ENCODE measurements at regions not wholly inside any gene's neighbourhood (a gene's known extent, or its start where the extent isn't known, plus 50 kb on each side); places are given as distances from the start of the nearest gene placed in this dataset.
"Not testable (repeated sequence)": the region's sequence is repeated elsewhere in the genome, so short reads cannot be mapped to it uniquely, and the experiment has no call there.

DNA sequence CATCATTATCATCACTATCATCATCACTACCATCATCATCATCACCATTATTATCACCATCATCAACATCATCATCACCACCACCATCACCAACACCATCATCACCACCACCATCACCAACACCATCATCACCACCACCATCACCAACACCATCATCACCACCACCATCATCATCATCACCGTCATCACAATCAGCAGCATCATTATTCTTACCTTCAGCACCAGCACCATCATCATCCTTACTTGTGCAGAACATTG, 155.2 kb downstream of the ACTR3B start:
- H3K9me3 ChIP-seq (ENCODE audit: control insufficient read depth, insufficient read depth, low read depth, low read length) = peaks cover 13% of the 10 kb centered on the region
- not testable (repeated sequence) for H3K27ac ChIP-seq (ENCODE audit: low read depth, low read length)

DNA sequence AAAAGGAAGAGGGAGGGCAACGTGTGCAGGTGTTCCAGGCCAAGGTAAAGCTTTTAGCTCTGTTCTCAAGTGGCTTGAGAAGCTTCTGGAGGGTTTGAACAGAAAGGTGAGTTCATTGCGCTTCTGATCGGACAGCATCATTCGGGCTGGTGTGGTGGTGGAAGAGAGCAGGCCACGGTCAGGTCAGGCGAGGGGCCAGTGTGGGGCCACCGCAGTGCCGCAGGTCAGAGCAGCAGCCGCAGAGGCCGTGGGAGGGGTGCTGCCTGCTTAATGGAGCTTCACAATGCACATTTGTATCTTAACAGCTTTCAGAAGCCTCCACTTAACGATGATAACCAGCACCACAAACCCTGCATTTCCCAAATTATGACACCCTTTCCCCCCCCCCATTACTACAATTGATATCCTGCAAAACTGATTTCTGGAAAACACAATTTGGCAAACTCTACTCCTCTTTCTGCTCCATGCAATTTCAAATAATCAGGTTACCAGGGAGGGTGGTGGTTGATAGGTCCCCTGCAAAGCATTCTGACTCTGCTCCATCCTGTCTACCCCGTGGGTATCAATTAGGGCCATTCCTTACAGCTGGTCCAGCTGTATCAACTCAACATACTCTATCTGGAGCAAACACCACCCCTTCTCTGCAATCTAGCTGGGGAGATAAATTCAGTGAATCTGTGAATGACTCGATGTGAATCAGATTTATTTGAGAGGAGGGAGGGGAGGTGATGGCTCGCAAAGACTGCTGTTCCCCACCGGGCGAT, 162.9 kb downstream of the ACTR3B start:
- Histone ChIP-seq H3K36me3 (ENCODE audit: control insufficient read depth, insufficient read depth, low read length) (no peaks in the 10 kb centered on the region), H3K9ac (ENCODE audit: low read length) (no peak overlapping the region), H3K27ac (ENCODE audit: low read depth, low read length) (no peak overlapping the region), H3K4me3 (ENCODE audit: low read depth, low read length) (no peak overlapping the region), H3K27me3 (ENCODE audit: control insufficient read depth, insufficient read depth, low read length) (peaks cover 32% of the 10 kb centered on the region), H3K9me3 (ENCODE audit: control insufficient read depth, insufficient read depth, low read depth, low read length) (peaks cover 21% of the 10 kb centered on the region), H3K4me1 (ENCODE audit: control insufficient read depth, insufficient read depth, low read length) (no peaks in the 10 kb centered on the region)

More for the DNA sequence above, 155.2 kb downstream of the ACTR3B start:
- not testable (repeated sequence) for H3K4me3 ChIP-seq (ENCODE audit: low read depth, low read length); H3K27me3 ChIP-seq (ENCODE audit: control insufficient read depth, insufficient read depth, low read length); H3K9ac ChIP-seq (ENCODE audit: low read length); H3K36me3 ChIP-seq (ENCODE audit: control insufficient read depth, insufficient read depth, low read length)
- H3K4me1 ChIP-seq (ENCODE audit: control insufficient read depth, insufficient read depth, low read length) = peaks cover 12% of the 10 kb centered on the region

DNA sequence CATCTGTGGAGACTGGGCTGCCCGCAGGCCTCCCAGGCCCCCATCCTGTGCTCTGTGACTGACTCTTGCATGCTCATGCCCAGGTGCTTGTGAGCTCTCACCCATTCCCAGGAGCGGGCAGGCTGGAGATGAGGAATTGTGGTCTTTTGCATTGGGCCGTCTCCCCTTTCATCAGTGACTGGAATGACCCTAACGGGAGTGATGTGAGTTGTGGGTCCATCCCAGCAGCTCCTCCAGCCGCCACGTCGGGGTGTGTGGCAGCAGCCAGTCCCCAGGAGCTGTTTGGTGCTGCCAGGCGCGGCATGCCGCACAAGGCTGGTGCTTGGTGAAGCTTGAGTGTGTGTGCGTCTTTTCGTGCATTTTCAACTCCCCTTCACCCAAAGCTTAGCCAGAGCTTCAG, 164.2 kb downstream of the ACTR3B start:
- Histone ChIP-seq H3K4me3 (ENCODE audit: low read depth, low read length) (no peak overlapping the region), H3K27ac (ENCODE audit: low read depth, low read length) (no peak overlapping the region), H3K4me1 (ENCODE audit: control insufficient read depth, insufficient read depth, low read length) (no peaks in the 10 kb centered on the region), H3K36me3 (ENCODE audit: control insufficient read depth, insufficient read depth, low read length) (no peaks in the 10 kb centered on the region), H3K9me3 (ENCODE audit: control insufficient read depth, insufficient read depth, low read depth, low read length) (peaks cover 15% of the 10 kb centered on the region; the same call in 1 of the 2 replicates), H3K9ac (ENCODE audit: low read length) (no peak overlapping the region), H3K27me3 (ENCODE audit: control insufficient read depth, insufficient read depth, low read length) (peaks cover 32% of the 10 kb centered on the region)

DNA sequence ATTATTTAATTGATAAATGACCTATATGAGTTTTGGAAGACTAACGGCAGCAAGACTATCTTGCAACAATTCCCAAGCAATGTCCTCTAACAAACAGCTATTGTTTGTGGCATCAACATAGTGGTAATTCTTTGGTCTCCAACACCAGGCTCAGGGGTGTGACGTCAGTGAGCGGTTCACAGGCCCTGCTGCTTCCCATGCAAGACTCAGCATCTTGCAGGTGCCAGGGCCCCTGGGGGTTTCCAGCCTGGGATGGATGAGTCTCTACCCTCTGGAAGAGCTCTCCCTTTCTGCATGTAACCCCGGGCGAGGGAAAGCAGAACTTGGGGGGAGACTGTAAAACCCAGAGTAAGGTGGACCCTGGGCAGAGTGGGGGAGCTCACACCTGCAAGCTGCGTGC, 164.7 kb downstream of the ACTR3B start:
- no peaks in the 10 kb centered on the region for H3K36me3 ChIP-seq (ENCODE audit: control insufficient read depth, insufficient read depth, low read length)
- no peak overlapping the region for H3K27ac ChIP-seq (ENCODE audit: low read depth, low read length)
- H3K4me1 ChIP-seq (ENCODE audit: control insufficient read depth, insufficient read depth, low read length) = no peaks in the 10 kb centered on the region
- H3K9ac ChIP-seq (ENCODE audit: low read length) = no peak overlapping the region
- H3K4me3 ChIP-seq (ENCODE audit: low read depth, low read length) = peak overlapping the region; percentile 84
- peaks cover 32% of the 10 kb centered on the region for H3K27me3 ChIP-seq (ENCODE audit: control insufficient read depth, insufficient read depth, low read length)
- peaks cover 15% of the 10 kb centered on the region; the same call in 1 of the 2 replicates for H3K9me3 ChIP-seq (ENCODE audit: control insufficient read depth, insufficient read depth, low read depth, low read length)

DNA sequence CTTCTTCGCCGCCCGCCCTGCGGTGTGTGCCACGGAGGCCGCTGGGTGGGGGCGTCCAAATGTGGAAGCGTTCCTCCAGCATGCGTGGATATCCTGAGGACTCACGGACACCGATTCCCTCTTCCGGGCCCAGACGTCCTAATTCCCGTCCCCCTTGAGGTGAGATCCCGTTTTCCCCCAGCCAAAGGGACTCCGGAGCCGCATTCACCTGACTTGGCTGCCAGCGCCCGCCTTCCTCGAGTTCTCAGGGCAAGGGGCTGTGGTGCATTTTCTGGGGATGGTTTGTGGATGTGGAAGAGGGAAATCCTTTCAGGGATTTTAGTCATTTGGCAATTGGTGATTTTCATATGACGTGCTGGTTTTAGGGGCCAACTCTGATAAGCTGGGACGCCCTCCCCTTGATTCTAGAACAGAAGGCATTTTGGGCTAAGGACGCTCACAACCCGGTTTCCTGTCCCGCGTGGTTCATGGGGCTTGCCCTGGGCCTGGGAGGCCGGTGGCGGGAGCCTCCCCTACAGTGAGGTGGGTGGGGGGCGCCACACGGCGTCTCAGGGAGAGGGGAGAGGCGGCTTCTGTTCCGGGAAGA, 165.4 kb downstream of the ACTR3B start:
- H3K36me3 ChIP-seq (ENCODE audit: control insufficient read depth, insufficient read depth, low read length) = no peaks in the 10 kb centered on the region
- H3K9me3 ChIP-seq (ENCODE audit: control insufficient read depth, insufficient read depth, low read depth, low read length) = peaks cover 13% of the 10 kb centered on the region; the same call in 1 of the 2 replicates
- no peak overlapping the region for H3K27ac ChIP-seq (ENCODE audit: low read depth, low read length)
- H3K27me3 ChIP-seq (ENCODE audit: control insufficient read depth, insufficient read depth, low read length) = peaks cover 32% of the 10 kb centered on the region
- no peaks in the 10 kb centered on the region for H3K4me1 ChIP-seq (ENCODE audit: control insufficient read depth, insufficient read depth, low read length)
- peak overlapping the region; percentile 66 for H3K9ac ChIP-seq (ENCODE audit: low read length)
- H3K4me3 ChIP-seq (ENCODE audit: low read depth, low read length) = peak overlapping the region; percentile 84

DNA sequence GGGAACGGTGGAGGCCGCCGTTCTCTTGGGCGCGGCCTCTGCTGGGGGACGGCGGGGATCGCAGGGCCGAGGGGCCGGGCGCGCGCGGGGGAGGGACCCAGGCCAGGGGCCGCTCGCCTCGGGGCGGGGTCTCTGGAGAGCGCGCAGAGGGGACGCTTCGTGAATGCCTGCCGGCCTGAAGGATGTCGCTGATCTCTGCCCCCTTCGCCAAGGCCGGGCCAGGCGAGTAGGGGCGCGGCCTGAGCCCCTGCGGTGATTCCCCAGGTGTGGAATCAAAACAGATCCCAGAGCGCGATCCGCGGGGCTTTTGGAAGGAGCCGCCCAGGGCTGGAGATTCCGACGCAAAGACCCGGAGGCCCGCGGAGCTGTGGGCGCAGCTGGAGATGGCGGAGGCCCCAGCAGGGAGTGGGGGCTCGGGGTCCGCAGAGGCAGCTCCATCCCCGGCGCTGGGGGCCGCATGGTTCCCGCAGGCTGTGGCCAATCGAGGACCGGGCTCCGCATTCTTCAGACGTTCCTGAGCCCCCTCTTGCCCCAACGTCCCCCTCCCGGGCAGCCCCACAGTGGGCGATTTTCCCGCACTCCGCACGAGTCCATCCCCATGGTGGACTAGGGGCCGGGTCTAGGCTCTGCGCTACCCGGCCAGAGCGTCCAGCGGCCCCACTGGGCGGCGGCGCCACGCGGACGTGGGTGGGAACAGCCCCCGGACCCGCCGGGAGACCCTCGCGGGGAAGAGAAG, 166.0 kb downstream of the ACTR3B start:
- Histone ChIP-seq H3K4me3 (ENCODE audit: low read depth, low read length) (peak overlapping the region; percentile 84), H3K27ac (ENCODE audit: low read depth, low read length) (no peak overlapping the region), H3K9ac (ENCODE audit: low read length) (peak overlapping the region; percentile 71), H3K36me3 (ENCODE audit: control insufficient read depth, insufficient read depth, low read length) (no peaks in the 10 kb centered on the region), H3K4me1 (ENCODE audit: control insufficient read depth, insufficient read depth, low read length) (no peaks in the 10 kb centered on the region), H3K9me3 (ENCODE audit: control insufficient read depth, insufficient read depth, low read depth, low read length) (peaks cover 7% of the 10 kb centered on the region; the same call in 1 of the 2 replicates), H3K27me3 (ENCODE audit: control insufficient read depth, insufficient read depth, low read length) (peaks cover 32% of the 10 kb centered on the region)

DNA sequence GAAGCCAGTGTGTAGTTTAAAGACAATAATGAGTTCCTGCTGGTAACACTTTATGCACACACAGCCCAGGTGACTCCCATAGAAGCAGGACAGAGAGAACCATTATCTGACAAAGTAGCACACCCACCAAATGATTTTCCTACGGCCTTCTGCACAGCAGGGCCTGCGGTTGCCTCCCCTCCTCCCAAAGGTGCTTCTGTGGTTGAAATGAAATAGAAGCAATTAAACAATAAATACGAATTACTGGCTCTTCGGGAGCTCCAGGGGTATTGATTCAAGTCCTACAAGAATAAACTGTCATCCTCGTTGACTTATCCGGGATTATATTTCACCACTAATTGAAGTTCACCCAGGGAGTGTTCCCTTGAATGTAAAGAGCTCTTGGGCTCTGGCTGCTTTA, 172.1 kb downstream of the ACTR3B start:
- H3K9ac ChIP-seq (ENCODE audit: low read length) = no peak overlapping the region
- H3K36me3 ChIP-seq (ENCODE audit: control insufficient read depth, insufficient read depth, low read length) = no peaks in the 10 kb centered on the region
- no peak overlapping the region for H3K27ac ChIP-seq (ENCODE audit: low read depth, low read length)
- no peak overlapping the region for H3K4me3 ChIP-seq (ENCODE audit: low read depth, low read length)
- no peaks in the 10 kb centered on the region; the same call in 1 of the 2 replicates for H3K27me3 ChIP-seq (ENCODE audit: control insufficient read depth, insufficient read depth, low read length)
- peaks cover 7% of the 10 kb centered on the region; the same call in 1 of the 2 replicates for H3K4me1 ChIP-seq (ENCODE audit: control insufficient read depth, insufficient read depth, low read length)
- no peaks in the 10 kb centered on the region for H3K9me3 ChIP-seq (ENCODE audit: control insufficient read depth, insufficient read depth, low read depth, low read length)

DNA sequence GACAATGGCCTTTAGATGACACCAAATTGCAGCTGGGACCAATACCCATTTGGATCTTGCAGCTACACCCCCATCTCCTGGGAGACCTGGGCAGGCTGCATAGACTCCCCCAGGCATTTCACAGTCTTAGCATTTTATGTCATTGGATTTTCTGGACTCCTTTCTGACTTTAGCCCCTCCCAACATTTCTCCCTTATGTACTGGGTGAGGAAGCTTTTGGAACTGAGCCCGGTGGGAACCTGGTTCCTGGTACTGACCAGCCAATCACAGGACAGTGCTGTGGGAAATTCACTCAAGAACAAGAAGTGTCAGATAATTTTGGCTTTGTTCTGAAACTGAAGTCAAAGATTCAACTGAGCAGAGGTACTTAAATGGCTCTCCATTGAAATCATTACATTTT, 177.7 kb downstream of the ACTR3B start:
- Histone ChIP-seq H3K4me1 (ENCODE audit: control insufficient read depth, insufficient read depth, low read length) (peaks cover 7% of the 10 kb centered on the region; the same call in 1 of the 2 replicates), H3K36me3 (ENCODE audit: control insufficient read depth, insufficient read depth, low read length) (no peaks in the 10 kb centered on the region), H3K9me3 (ENCODE audit: control insufficient read depth, insufficient read depth, low read depth, low read length) (no peaks in the 10 kb centered on the region), H3K27me3 (ENCODE audit: control insufficient read depth, insufficient read depth, low read length) (no peaks in the 10 kb centered on the region), H3K27ac (ENCODE audit: low read depth, low read length) (no peak overlapping the region), H3K9ac (ENCODE audit: low read length) (no peak overlapping the region), H3K4me3 (ENCODE audit: low read depth, low read length) (no peak overlapping the region)

DNA sequence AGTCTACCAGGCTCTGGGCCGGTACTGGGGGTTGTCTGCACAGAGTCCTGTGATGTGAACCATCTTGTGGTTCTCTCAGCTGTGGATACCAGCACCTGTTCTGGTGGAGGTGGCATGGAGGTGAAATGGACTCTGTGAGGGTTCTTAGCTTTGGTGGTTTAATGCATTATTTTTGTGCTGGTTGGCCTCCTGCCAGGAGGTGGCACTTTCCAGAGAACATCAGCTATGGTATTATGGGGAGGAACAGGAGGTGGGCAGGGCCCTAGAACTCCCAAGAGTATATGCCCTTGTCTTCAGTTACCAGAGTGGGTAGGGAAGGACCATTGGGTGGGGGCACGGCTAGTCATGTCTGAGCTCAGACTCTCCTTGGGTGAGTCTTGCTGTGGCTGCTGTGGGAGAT, 187.1 kb downstream of the ACTR3B start:
- H3K9me3 ChIP-seq (ENCODE audit: control insufficient read depth, insufficient read depth, low read depth, low read length); H3K27ac ChIP-seq (ENCODE audit: low read depth, low read length); H3K36me3 ChIP-seq (ENCODE audit: control insufficient read depth, insufficient read depth, low read length); H3K9ac ChIP-seq (ENCODE audit: low read length); H3K4me1 ChIP-seq (ENCODE audit: control insufficient read depth, insufficient read depth, low read length); H3K27me3 ChIP-seq (ENCODE audit: control insufficient read depth, insufficient read depth, low read length); H3K4me3 ChIP-seq (ENCODE audit: low read depth, low read length): not testable (repeated sequence)

DNA sequence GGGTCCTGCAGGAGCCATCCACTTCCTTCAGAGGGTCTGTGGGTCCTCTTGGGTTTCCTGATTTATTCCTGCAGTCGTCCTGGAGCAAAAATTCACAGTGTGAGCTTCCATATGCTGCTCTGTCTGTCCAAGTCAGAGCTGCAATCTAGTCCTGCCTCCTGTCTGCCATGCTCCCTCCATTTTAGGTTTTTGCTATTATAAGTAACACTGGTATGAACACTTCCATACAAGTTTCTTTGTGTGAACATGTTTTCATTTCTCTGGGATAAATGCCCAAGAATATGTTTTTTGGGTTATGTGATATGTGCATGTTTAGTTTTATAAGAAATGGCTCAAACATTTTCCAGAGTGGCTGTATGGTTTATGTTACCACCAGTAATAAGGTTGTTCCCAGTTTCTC, 188.1 kb downstream of the ACTR3B start:
- H3K4me1 ChIP-seq (ENCODE audit: control insufficient read depth, insufficient read depth, low read length) = no peaks in the 10 kb centered on the region
- no peak overlapping the region for H3K4me3 ChIP-seq (ENCODE audit: low read depth, low read length)
- H3K9ac ChIP-seq (ENCODE audit: low read length) = no peak overlapping the region
- no peaks in the 10 kb centered on the region for H3K27me3 ChIP-seq (ENCODE audit: control insufficient read depth, insufficient read depth, low read length)
- H3K9me3 ChIP-seq (ENCODE audit: control insufficient read depth, insufficient read depth, low read depth, low read length) = peaks cover 6% of the 10 kb centered on the region; the same call in 1 of the 2 replicates
- H3K36me3 ChIP-seq (ENCODE audit: control insufficient read depth, insufficient read depth, low read length) = no peaks in the 10 kb centered on the region
- H3K27ac ChIP-seq (ENCODE audit: low read depth, low read length) = no peak overlapping the region

DNA sequence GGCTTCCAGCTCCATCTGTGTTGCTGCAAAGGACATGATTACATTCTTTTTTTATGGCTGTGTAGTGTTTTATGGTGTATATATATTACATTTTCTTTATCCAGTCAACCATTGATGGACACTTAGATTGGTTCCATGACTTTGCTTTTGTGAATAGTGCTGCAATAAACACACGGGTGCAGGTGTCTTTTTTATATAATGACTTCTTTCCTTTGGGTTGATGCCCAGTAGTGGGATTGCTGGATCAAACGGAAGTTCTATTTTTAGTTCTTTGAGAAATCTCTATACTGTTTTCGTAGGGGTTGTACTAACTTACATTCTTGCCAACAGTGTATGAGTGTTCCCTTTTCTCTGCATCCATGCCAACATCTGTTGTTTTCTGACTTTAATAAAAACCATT, 189.7 kb downstream of the ACTR3B start:
- no peaks in the 10 kb centered on the region for H3K4me1 ChIP-seq (ENCODE audit: control insufficient read depth, insufficient read depth, low read length)
- H3K36me3 ChIP-seq (ENCODE audit: control insufficient read depth, insufficient read depth, low read length) = no peaks in the 10 kb centered on the region
- H3K9me3 ChIP-seq (ENCODE audit: control insufficient read depth, insufficient read depth, low read depth, low read length) = peaks cover 6% of the 10 kb centered on the region; the same call in 1 of the 2 replicates
- H3K27me3 ChIP-seq (ENCODE audit: control insufficient read depth, insufficient read depth, low read length) = no peaks in the 10 kb centered on the region
- no peak overlapping the region for H3K27ac ChIP-seq (ENCODE audit: low read depth, low read length)
- H3K9ac ChIP-seq (ENCODE audit: low read length) = no peak overlapping the region
- H3K4me3 ChIP-seq (ENCODE audit: low read depth, low read length) = no peak overlapping the region

Data from HUES6 (cell line).